Upper lobe of left lung (tissue), 4 donors: ENCODE measurements at regions not wholly inside any gene's neighbourhood (a gene's known extent, or its start where the extent isn't known, plus 50 kb on each side); places are given as distances from the start of the nearest gene placed in this dataset.

Experiments used
- CTCF ChIP-seq, 6 experiments: fragments of 450-650 bp in 4 of 6; fragments of 200-600 bp in 2 of 6; sonication (generic) in 2 of 6; IDR thresholded peaks; one replicate each; pipeline ENCODE4 v1.5.1; 2016 to 2019; ENCODE audit warnings: antibody characterized with exemption in 6 of 6
- POLR2A ChIP-seq, 4 donors: fragments of 450-650 bp; IDR thresholded peaks; one replicate each; pipeline ENCODE4 v1.5.1; 2016 to 2017; ENCODE audit warnings: antibody characterized with exemption in 4 of 4, mild to moderate bottlenecking in 2 of 4
- POLR2AphosphoS5 ChIP-seq, 2 donors: sonication (generic); formaldehyde crosslinking; IDR thresholded peaks; one replicate each; pipeline ENCODE4 v1.5.1; 2017; ENCODE audit warnings: antibody characterized with exemption in 2 of 2

- TF ChIP-seq POLR2A (IDR thresholded peaks at IDR 0.05), result no peak
- TF ChIP-seq CTCF (IDR thresholded peaks at IDR 0.05), result no peak
- TF ChIP-seq POLR2AphosphoS5 (IDR thresholded peaks at IDR 0.05), result no peak
Measured at GRCh38 chr2:16075045-16076012, 135.0 kb downstream of the MYCN start.
